GM18508 (cell line): ENCODE measurements at regions not wholly inside any gene's neighbourhood (a gene's known extent, or its start where the extent isn't known, plus 50 kb on each side); places are given as distances from the start of the nearest gene placed in this dataset.
A peak's percentile ranks its signal among the peaks of the same experiment; 100 is the strongest.

ENCODE experiments used
- ATAC-seq: cut with Tn5 transposase; IDR thresholded peaks from one replicate; pipeline ENCODE4 v1.9.1; 2021; ENCODE audit warnings: moderate number of reproducible peaks; ENCODE audit not compliant: insufficient read depth, unreplicated experiment

- no peak for ATAC-seq
Measured at GRCh38 chr2:191598296-191598695, 79.6 kb upstream of the NABP1 start.

DNA sequence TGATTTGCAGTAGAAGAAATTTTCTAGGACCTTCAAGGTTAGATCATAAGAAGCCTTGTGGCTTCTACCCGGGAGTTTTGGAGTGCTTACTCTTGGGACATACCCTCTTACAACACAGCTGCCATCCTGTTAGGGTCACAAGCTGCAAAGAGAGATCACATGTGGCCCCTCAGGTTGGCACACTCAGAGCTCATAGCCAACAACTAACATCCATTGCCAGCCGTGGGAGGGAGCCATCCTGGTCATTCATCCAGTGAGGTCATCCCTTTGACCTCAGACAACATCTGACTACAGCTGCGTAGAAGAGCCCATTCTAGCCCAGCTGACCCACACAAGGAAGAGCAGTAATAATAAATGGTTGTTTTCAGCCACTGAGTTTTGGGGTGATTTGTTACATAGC, 76.9 kb upstream of the NABP1 start:
- no peak for ATAC-seq

GRCh38 chr2:191604154-191604553, 73.8 kb upstream of the NABP1 start:
- ATAC-seq: no peak

DNA sequence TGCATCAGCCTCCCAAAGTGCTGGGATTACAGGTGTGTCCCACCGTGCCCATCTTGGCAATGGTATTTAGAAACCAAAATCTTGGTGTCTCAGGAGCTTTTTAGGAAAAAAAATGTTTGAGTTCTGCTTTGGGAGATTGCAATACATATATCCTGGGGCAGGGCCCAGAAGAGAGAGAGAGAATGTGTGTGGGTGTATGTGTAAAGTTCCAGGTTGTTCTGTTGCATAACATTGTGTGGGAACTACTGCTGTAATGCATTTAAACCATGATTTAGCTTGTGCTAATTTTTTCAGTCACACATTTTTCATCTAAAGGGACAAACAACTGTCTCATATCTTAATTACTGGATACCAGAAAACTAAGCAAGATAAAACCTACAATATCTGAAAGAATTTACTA, 70.8 kb upstream of the NABP1 start:
- ATAC-seq: no peak

- no peak for ATAC-seq
Measured at GRCh38 chr2:191610756-191611155, 67.2 kb upstream of the NABP1 start.

- ATAC-seq: peak; percentile 98
Measured at GRCh38 chr2:191611614-191612013, 66.3 kb upstream of the NABP1 start.

DNA sequence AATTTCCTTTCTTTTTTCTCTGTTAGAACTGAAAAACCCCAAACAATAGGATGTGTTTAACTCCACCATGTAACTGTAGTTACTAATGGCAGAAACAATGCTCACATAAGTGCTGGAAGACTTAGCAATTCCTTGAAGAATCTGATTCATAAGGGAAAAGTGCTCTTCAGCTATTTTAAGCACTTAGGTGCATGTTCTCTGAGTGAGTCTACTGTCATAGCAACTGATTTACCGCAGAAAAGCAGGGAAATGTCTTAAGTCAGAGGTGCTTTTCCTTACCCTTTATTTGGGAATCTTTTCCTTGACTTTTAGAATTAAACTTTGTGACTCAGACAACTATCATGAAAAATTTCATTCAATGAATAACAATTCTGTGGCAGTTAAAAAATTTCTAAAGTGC, 65.4 kb upstream of the NABP1 start:
- ATAC-seq: no peak

- no peak for ATAC-seq
Measured at GRCh38 chr2:191614759-191615158, 63.2 kb upstream of the NABP1 start.

DNA sequence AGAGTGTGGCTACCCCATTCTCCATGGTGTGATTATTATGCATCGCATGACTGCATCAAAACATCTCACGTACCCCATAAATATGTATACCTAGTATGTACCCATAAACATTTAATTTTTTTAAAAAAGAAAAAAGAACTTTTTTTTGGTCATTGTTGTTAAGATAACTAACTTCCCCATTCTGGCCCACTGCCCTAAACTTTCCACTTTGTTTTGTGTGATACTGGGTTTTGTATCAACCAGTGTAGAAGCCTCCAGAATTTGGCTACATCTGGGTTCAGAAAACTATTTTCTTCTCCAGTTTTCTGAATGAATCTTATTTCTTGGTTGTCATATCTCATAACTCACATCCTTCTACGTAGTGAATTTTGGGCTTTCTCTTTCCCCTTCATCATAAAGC, 62.3 kb upstream of the NABP1 start:
- no peak for ATAC-seq

DNA sequence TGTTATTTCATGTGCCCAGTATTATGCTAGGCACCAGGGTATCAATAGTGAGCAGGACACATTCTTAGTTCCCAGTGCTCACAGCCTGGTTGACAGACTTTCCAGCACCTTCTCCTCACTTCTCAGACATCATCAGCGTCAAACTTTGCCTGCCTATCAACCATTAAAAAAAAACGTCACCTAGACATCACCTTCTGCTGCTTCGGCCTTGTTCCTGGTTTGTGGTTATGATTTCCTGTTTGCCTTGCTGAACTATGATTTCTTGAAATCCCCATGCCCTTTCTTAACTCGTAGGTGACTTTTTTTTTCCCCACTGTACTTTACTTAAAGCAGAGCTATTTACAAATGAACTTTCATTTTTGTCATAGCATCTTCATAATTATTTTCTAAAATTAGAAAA, 60.4 kb upstream of the NABP1 start:
- peak; percentile 86 for ATAC-seq

DNA sequence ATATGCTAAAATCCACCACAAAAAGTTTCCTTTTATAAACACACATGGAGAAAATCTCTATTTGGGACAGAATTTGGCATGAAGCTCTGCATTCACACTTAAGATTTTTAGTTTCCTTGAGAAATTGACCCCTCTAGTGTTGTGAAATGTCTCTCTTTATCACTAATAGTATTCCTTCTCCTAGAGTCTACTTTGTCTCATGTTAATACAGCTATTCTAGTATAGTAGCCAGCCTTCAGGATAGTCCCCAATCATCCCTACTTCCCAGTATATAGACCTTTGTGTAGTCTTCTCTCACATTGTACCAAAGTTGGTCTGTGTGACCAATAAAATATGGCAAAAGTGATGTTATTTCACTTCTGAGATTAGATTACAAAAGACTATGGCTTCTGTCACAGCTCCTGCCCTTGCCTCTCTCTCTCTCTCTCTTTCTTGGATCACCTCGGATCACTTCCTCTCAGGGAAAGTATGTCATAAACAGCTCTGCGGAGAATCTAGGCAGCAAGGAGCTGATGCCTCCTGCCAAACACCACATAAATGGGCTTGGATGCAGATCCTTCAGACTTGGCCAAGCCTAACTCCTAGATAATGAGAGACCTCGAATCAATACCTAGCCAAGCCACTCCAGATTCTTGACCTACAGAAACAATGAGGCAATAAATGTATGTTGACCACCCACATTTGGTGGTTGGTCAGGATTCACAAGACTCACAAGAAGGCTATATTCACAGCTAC, 59.7 kb upstream of the NABP1 start:
- ATAC-seq: no peak

DNA sequence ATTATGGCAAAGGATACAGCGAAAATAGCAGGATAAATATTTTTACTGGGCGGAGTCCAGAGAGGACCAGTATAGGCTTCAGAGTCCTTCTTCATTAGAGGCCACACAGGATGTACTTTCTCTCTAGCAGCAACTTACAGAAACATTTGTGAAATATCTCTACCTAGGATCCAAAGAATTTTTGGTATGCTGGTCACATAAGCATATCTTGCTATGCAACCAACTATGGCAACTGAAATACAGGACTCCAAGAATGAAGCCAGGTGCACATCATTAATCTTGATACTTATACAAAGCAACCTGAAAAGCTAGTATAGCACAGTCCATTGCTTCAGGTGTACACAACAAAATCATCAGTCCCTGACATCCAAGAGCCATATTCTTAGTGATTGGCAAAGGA, 59.1 kb upstream of the NABP1 start:
- ATAC-seq: no peak

GRCh38 chr2:191620144-191620543, 57.8 kb upstream of the NABP1 start:
- no peak for ATAC-seq

- ATAC-seq: no peak
Measured at GRCh38 chr2:191622374-191623320, 55.3 kb upstream of the NABP1 start.

DNA sequence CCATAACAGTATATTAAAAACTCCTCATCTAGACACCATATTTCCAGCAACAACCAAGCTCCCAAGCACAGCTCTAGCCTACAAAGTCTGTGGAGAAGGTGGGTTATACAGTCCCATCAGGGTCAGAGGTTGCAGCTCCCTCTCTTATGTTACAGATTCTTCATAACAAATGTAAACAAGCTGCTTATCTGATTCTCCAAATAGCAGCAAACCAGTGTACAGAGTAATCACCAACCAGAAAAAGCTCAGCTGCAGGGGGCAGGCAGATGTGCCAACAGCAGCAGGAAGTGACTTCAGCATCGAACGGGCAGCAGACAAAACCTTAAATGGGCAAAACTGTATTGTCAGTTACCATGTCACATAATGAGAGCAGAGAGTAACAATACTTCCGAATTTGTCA, 52.9 kb upstream of the NABP1 start:
- ATAC-seq: peak; percentile 85

DNA sequence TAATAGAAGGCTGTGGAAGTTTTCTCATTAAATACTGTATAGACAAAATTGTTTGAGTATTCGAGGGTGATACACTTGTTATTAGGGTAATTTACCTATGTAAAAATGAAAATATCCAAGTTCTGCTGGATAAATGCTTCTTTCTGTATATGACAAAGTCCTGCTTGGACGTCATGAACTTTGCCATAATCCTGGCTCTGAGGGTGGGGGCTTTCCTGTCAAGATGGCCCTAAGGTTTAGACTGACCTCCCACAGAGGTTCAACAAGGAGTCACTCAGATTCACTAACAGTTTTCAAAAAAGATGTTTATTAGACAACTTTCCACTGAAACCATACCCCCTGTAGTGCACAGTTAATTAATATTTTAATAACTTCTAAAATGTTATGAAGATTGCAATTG, 52.5 kb upstream of the NABP1 start:
- no peak for ATAC-seq

DNA sequence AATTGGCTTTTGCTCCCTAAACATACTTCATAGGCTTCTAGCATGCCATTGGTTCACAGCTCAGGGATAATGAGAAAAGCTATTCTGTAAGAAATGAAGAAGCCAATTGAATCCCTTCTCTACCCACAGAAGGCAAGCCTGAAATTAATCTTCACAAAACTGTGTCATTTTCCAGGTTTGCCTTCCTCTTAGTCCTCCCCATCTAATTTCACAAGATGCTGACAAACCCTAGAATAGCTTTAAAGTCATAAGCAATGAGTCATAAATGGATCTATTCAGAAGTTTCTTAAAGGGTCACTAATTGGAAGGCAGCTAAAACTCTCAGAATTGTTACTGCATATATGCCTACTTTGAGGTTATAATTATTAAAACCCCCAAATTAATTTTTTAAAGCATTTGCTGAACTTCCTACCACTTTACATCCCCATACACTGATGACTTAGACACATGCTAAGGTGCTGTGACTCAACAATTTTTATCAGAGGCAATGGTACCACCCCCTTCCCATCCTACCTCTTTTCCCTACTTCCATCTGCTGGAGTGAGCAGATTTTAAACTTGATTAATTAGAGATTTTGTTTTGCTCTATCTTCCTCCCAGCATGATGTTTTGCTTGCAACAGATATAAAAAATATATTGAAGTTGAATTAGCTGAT, 51.3 kb upstream of the NABP1 start:
- ATAC-seq: no peak

DNA sequence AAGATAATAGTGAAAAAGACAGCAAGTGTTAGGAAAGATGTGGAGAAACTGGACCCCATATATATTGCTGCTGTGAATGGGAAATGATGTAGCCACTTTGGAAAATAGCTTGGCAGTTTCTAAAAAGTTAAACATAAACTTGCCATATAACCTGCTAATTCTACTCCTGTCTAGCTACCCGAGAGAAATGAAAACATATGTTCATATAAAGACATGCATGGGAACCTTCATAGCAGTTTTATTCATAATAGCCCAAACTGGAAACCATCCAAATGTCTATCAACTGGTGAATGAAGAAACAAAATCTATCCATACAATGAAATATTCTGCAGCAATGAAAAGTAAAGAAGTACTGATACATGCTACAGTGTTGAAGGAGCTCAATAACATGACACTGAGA, 50.4 kb upstream of the NABP1 start:
- no peak for ATAC-seq
